NCI-H146 treated with DMSO at 0.1 percent for 48 hours (cell line): ENCODE measurements at regions not wholly inside any gene's neighbourhood (a gene's known extent, or its start where the extent isn't known, plus 50 kb on each side); places are given as distances from the start of the nearest gene placed in this dataset.
"Not testable (repeated sequence)": the region's sequence is repeated elsewhere in the genome, so short reads cannot be mapped to it uniquely, and the experiment has no call there.

ENCODE experiments used
- DNase-seq: peaks from one replicate; lab custom pipeline; 2025; ENCODE audit not compliant: unreplicated experiment; lab: John Stamatoyannopoulos, UW

GRCh38 chr2:71923887-71924533, 223.7 kb downstream of the CYP26B1 start:
- peak; percentile 44 for DNase-seq

GRCh38 chr2:71923143-71923525, 224.5 kb downstream of the CYP26B1 start:
- DNase-seq = no peak

GRCh38 chr2:71922499-71923142, 225.0 kb downstream of the CYP26B1 start:
- no peak for DNase-seq

- DNase-seq = no peak
Observed at GRCh38 chr2:71922091-71922490, 225.6 kb downstream of the CYP26B1 start.

GRCh38 chr2:71920819-71921218, 226.8 kb downstream of the CYP26B1 start:
- not testable (repeated sequence) for DNase-seq

- no peak for DNase-seq
Observed at GRCh38 chr2:71919708-71920107, 228.0 kb downstream of the CYP26B1 start.

- DNase-seq = no peak
Observed at GRCh38 chr2:71910277-71910676, 237.4 kb downstream of the CYP26B1 start.

GRCh38 chr2:71908798-71909197, 238.9 kb downstream of the CYP26B1 start:
- DNase-seq = no peak

GRCh38 chr2:71907503-71907902, 240.2 kb downstream of the CYP26B1 start:
- DNase-seq = no peak

GRCh38 chr2:71906357-71906973, 241.2 kb downstream of the CYP26B1 start:
- DNase-seq = no peak

- no peak for DNase-seq
Observed at GRCh38 chr2:71905205-71905604, 242.5 kb downstream of the CYP26B1 start.

GRCh38 chr2:71903841-71904240, 243.8 kb downstream of the CYP26B1 start:
- DNase-seq = no peak

- no peak for DNase-seq
Observed at GRCh38 chr2:71901466-71901865, 246.2 kb downstream of the CYP26B1 start.

GRCh38 chr2:71898851-71899681, 248.6 kb downstream of the CYP26B1 start:
- no peak for DNase-seq

GRCh38 chr2:71898375-71898774, 249.3 kb downstream of the CYP26B1 start:
- DNase-seq = no peak

GRCh38 chr2:71897836-71898235, 249.8 kb downstream of the CYP26B1 start:
- DNase-seq = no peak

- DNase-seq = no peak
Observed at GRCh38 chr2:71897137-71897480, 250.6 kb downstream of the CYP26B1 start.

- no peak for DNase-seq
Observed at GRCh38 chr2:71896385-71897136, 251.1 kb downstream of the CYP26B1 start.

- DNase-seq = no peak
Observed at GRCh38 chr2:71895320-71896161, 252.1 kb downstream of the CYP26B1 start.

- DNase-seq = no peak
Observed at GRCh38 chr2:71894261-71894660, 253.4 kb downstream of the CYP26B1 start.
